NCI-H2029 (cell line): ENCODE measurements at regions not wholly inside any gene's neighbourhood (a gene's known extent, or its start where the extent isn't known, plus 50 kb on each side); places are given as distances from the start of the nearest gene placed in this dataset.

Source experiments
- DNase-seq: peaks from one replicate; lab custom pipeline; 2025; lab: John Stamatoyannopoulos, UW

DNA sequence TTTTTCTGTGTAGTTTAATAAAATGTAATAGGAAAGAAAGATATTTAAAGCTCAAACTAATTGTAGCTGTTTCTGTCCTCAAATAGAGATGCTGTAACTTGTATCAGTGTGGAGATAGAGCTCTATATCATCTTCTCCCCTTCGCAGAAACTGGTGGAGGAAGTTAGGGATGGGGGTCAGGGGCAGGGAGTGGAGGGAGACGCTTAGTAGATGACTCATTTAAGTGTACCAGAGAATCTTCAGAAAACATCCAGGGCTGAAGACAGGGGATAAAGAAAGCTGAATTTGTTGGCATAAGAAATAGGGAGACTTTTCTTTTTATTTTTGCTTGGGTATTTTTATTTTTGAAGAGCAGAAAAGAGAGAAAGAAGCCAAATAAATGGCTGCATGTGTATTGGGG is 282.6 kb upstream of the DPYD start:
- DNase-seq = no peak

DNA sequence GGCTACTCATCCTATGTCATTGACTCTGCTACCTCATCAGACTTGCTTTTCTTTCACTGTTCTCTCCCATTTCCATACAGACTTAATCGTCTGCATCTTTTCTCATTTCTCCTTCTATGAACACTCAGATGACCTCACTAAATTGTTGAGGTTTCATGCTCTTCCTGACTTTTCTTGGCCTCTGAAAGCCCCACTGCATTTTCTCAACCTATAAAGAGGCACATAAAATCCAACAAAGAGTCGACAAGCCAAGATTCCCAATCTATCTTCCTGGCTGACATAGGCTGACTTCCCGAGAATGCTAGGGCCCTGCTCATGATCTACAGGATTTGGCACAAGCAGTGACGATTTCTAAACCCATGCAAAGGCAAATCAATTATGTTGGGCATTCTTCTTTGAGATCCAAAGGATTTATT is 280.8 kb upstream of the DPYD start:
- no peak for DNase-seq

- no peak for DNase-seq
Observed at GRCh38 chr1:98197356-98197755, 276.5 kb upstream of the DPYD start.

GRCh38 chr1:98196012-98196411 is 275.2 kb upstream of the DPYD start:
- DNase-seq = no peak

DNA sequence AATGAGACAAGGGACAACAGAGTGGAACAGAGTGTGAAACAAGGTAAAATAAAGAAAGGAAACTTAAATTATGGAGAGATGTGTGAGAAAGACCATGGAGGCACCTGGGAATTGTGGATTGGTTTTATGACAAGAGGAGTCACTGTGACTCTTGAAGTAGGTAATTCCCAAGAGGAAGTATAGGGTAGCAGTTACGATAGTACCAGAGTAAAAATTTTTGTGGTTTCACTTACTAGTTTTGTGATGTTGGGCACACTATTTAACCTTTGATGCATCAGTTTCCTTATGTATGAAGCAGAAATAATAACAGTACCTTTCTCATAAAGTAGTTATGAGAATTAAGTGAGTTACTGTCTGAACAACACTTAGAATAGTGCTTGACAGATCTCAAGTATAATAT is 267.9 kb upstream of the DPYD start:
- no peak for DNase-seq

DNA sequence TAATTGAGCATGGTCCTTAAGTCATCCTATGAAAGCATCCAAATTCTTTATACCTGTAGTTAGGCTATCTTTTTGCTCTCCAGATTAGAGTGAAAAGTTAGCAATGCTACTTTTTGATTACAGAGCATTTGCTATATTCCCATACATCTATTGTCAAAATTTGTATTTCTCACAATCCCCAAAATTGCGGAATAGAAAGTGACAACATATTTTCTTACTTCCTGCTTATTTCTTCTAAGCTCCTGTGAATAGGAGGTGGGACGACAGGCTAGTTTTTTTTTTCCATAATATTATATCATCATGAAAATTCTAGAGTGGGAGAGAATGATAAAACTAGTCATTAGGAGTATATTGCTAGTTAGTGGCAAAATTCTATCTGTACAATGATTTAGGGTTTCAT is 264.0 kb upstream of the DPYD start:
- no peak for DNase-seq

- no peak for DNase-seq
Observed at GRCh38 chr1:98181036-98181764, 260.4 kb upstream of the DPYD start.

DNA sequence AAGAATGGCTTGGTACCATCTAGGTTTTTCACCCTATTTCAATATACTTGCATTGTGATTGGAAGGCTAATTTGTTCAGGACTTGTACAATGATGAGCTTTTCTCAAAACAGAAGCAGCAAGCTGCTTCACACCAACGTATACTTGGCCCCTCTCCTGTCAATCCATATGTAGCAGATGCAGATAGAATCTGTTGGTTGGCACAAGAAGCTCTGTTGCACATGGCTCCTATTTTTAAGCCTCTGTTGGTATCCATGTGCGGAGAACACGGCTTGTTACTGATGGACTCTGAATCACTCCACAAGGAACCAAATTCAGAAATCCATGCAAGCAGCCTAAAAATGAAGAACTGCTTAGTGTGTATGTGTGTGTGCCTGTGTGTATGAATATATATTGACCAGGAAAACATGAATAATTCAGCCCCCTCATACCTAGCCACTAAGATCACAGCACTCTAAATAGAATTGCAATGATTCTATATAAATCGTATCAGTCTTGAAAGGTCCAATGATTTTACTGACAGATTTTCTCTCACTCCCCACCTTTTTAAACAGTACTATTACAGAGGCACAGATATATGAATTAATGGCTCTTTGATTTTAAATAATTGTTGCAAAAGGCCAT is 258.4 kb upstream of the DPYD start:
- DNase-seq = no peak

DNA sequence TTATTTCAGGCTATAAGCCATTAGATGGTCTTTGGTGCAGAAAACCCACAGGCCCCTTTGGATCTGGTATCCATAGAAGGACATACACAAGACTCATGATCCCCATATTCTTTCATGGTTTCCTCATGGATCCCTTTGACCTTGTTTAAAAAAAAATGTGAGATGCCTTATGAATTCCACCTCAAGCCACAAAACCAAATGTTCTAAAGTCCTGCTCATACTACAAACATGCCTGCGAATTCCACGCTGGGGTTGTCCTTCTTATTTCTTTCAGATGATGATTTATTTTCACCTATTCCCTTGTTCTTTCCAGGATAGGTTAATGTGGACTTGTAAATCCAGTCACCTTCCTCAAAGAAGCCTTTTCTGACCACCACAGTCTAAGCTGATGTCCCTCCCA is 256.9 kb upstream of the DPYD start:
- DNase-seq = no peak

GRCh38 chr1:98176936-98177335 is 256.1 kb upstream of the DPYD start:
- no peak for DNase-seq

GRCh38 chr1:98176414-98176813 is 255.6 kb upstream of the DPYD start:
- DNase-seq = no peak

DNA sequence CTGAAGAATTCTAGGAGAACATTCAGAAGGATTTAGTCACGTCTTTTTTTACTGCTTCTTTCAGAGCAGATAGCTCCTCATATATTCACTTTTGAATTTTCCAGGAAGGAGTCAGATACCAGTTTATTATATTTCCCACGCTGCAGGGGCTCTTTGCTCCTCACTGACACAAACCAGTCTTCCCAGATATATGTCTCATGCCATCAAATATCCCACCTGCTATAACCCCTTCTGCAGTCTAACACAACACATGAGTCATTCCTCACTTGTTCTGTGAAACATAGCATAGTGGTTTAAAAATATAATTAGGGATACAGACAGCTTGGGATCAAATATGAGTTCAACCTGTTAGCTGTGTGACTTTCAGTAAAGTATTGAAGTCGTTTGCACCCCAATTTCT is 251.7 kb upstream of the DPYD start:
- DNase-seq = no peak

DNA sequence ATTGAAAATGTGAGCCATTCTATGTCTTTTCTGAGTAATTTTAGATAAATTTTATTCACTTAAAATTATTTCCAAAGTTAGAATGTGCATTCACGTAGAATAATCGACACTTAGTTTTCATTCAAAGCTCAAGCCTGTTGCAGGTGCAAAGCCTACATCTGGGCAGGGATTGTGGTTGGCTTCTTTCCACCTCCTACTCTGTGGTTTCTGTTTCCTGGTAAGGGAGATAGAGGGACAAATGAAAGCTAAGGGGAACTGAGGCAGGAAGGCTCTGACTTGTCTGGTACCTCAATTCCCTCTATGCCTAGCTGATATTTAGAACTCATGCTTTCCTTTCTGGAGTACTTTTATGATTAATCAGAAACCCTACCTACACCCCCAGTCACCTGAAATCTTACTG is 251.2 kb upstream of the DPYD start:
- no peak for DNase-seq

GRCh38 chr1:98164509-98164908 is 243.7 kb upstream of the DPYD start:
- DNase-seq = no peak

GRCh38 chr1:98157524-98158313 is 236.9 kb upstream of the DPYD start:
- no peak for DNase-seq

DNA sequence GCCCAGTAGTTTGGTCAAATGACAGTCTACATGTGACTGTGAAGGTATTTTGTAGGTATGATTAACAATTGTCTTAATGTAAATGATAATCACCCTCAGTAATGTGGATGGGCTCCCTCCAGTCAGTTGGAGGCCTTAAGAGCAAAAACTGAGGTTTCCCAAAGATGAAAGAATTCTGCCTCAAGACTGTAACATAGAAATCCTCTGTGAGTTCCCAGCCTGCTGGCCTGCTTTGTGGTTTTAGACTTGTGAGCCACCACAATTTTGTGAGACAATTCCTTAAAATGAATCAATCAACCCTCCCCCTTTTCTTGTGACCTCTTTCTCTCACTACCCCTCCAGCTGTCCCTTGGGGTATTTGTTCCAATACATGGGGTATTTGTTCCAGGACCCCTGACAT is 226.4 kb upstream of the DPYD start:
- no peak for DNase-seq

DNA sequence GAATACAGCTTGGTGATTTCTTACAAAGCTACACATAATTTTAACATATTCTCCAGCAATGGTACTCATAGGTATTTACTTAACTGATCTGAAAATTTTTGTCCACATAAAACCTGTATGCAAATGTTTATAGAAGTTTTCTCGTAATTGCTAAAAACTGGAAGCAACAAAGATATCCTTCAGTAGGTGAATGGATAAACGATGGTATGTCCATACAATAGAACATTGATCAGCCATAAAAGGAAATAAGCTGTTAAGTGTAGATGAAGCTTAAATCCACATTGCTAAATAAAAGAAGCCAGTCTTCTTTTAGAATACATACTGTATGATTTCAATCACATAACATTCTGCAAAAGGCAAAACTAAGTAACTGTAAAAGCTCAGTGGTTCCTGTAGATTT is 224.8 kb upstream of the DPYD start:
- no peak for DNase-seq

- DNase-seq = no peak
Observed at GRCh38 chr1:98143403-98143802, 222.6 kb upstream of the DPYD start.

- DNase-seq = no peak
Observed at GRCh38 chr1:98133131-98133530, 212.3 kb upstream of the DPYD start.

DNA sequence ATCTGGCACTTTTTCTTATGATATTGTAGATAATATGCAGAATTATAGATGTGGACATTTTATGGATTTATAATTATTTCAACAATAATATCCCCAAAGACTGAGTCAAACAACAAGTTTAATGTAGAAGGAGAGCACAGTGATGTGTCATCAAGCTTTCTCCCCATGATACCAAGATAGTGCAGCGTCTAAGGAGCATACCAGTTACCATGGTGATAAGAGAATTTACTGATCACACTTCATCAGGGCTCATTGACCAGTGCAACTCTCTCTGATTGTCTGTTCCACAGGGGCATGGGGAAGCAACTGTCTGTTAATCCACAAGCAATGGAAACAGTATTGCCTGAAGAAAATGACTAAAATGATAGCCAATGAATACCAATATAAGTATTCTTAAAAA is 209.6 kb upstream of the DPYD start:
- DNase-seq = no peak

- no peak for DNase-seq
Observed at GRCh38 chr1:98129491-98129890, 208.7 kb upstream of the DPYD start.

DNA sequence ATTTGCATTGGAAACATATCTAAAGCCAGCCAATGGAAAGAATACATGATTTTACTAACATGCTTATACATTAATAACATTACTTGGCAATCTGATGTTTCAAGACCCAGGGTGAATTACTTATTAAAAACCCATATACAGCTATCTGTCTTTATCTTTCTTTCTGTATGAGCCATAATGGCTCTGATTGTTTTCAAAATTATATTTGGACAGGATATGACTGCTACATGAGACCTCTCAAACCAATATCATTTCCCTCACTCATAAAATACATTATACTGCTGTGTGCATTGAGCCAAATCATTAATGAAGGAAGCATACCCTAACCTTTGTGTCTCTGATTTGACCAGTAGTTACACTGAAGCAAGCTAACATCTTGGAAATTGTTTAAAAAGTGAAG is 205.9 kb upstream of the DPYD start:
- no peak for DNase-seq

DNA sequence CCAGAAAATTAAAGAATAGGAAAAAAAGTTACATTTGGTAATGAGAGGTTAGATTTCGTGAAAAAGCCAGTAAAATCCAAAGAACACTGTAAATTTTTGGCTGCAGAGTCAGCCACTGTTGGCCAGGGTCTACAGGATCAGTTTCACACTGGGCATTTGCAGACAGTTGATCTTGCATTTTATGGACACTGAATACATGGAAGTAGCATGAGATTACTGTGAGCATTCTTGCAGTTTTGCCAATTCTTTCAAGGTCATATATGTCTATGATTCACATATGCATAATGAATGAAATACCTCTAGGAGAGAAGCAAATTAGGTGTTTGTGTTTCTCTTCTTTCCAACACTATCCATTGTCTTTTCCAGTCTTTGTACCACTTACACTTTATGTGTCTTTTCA is 200.8 kb upstream of the DPYD start:
- DNase-seq = no peak
